Left forelimb (tissue), 1 donor: ENCODE measurements at regions not wholly inside any gene's neighbourhood (a gene's known extent, or its start where the extent isn't known, plus 50 kb on each side); places are given as distances from the start of the nearest gene placed in this dataset.
"Not testable (repeated sequence)": the region's sequence is repeated elsewhere in the genome, so short reads cannot be mapped to it uniquely, and the experiment has no call there.

Experiments
- DNase-seq: peaks from one replicate; pipeline ENCODE4 v3.0.0-alpha.2; 2018; ENCODE audit warnings: low spot score

- DNase-seq: no peak
Measured at GRCh38 chr10:25713894-25714240, 220.2 kb upstream of the MYO3A start.

- no peak for DNase-seq
Measured at GRCh38 chr10:25724241-25724640, 209.8 kb upstream of the MYO3A start.

- no peak for DNase-seq
Measured at GRCh38 chr10:25725917-25726716, 207.9 kb upstream of the MYO3A start.

- no peak for DNase-seq
Measured at GRCh38 chr10:25738776-25739175, 195.3 kb upstream of the MYO3A start.

- DNase-seq: no peak
Measured at GRCh38 chr10:25743832-25744231, 190.2 kb upstream of the MYO3A start.

GRCh38 chr10:25744574-25744973 lies 189.5 kb upstream of the MYO3A start:
- DNase-seq: no peak

- no peak for DNase-seq
Measured at GRCh38 chr10:25745976-25746375, 188.1 kb upstream of the MYO3A start.

GRCh38 chr10:25747084-25747483 lies 186.9 kb upstream of the MYO3A start:
- no peak for DNase-seq

GRCh38 chr10:25748509-25748908 lies 185.5 kb upstream of the MYO3A start:
- no peak for DNase-seq

GRCh38 chr10:25753776-25754175 lies 180.3 kb upstream of the MYO3A start:
- DNase-seq: no peak

- not testable (repeated sequence) for DNase-seq
Measured at GRCh38 chr10:25755874-25756273, 178.2 kb upstream of the MYO3A start.

- DNase-seq: no peak
Measured at GRCh38 chr10:25756784-25757183, 177.2 kb upstream of the MYO3A start.

- no peak for DNase-seq
Measured at GRCh38 chr10:25758041-25758457, 176.0 kb upstream of the MYO3A start.

- no peak for DNase-seq
Measured at GRCh38 chr10:25758511-25758910, 175.5 kb upstream of the MYO3A start.

GRCh38 chr10:25761937-25762336 lies 172.1 kb upstream of the MYO3A start:
- no peak for DNase-seq

- DNase-seq: no peak
Measured at GRCh38 chr10:25766213-25766612, 167.8 kb upstream of the MYO3A start.

GRCh38 chr10:25766687-25767221 lies 167.3 kb upstream of the MYO3A start:
- no peak for DNase-seq

GRCh38 chr10:25768167-25768566 lies 165.9 kb upstream of the MYO3A start:
- DNase-seq: no peak

GRCh38 chr10:25778646-25779045 lies 155.4 kb upstream of the MYO3A start:
- DNase-seq: no peak

GRCh38 chr10:25786161-25786560 lies 147.9 kb upstream of the MYO3A start:
- no peak for DNase-seq

- no peak for DNase-seq
Measured at GRCh38 chr10:25786899-25787298, 147.1 kb upstream of the MYO3A start.

- no peak for DNase-seq
Measured at GRCh38 chr10:25797888-25798429, 136.1 kb upstream of the MYO3A start.

GRCh38 chr10:25804505-25804904 lies 129.5 kb upstream of the MYO3A start:
- DNase-seq: no peak

GRCh38 chr10:25805986-25806385 lies 128.0 kb upstream of the MYO3A start:
- no peak for DNase-seq
